Heart left ventricle (tissue), 16 donors: ENCODE measurements at regions not wholly inside any gene's neighbourhood (a gene's known extent, or its start where the extent isn't known, plus 50 kb on each side); places are given as distances from the start of the nearest gene placed in this dataset.

Source experiments
- ATAC-seq, 4 donors: fragments of 200-7000 bp; cut with Tn5 transposase; one replicate each; pipeline ENCODE4 v1.9.1; 2020 to 2022; ENCODE audit warnings: moderate library complexity in 4 of 4, mild to moderate bottlenecking in 3 of 4, moderate number of reproducible peaks in 1 of 4
- DNase-seq, 5 donors: peaks; one replicate each; pipeline ENCODE4 v3.0.0-alpha.2; 2020
- H3K27ac ChIP-seq, 12 donors: fragments of 200-600 bp; sonication (generic) in 4 of 12; one replicate each; pipeline versions ENCODE4 v1.5.0 to v1.8.0; 2016 to 2022; ENCODE audit warnings: mild to moderate bottlenecking in 2 of 12
- H3K27me3 ChIP-seq, 9 donors: fragments of 200-600 bp; sonication (generic) in 2 of 9; one replicate each; pipeline versions ENCODE4 v1.5.1 to v1.8.0; 2016 to 2022; ENCODE audit warnings: mild to moderate bottlenecking in 3 of 9
- H3K36me3 ChIP-seq, 9 donors: fragments of 200-600 bp; sonication (generic) in 2 of 9; one replicate each; pipeline versions ENCODE4 v1.5.0 to v1.8.0; 2018 to 2022; ENCODE audit warnings: mild to moderate bottlenecking in 2 of 9
- H3K4me1 ChIP-seq, 12 donors: fragments of 200-600 bp; sonication (generic) in 4 of 12; one replicate each; pipeline versions ENCODE4 v1.5.0 to v1.8.0; 2016 to 2022; ENCODE audit warnings: mild to moderate bottlenecking in 3 of 12
- H3K4me3 ChIP-seq, 12 donors: fragments of 200-600 bp; sonication (generic) in 4 of 12; one replicate each; pipeline versions ENCODE4 v1.5.0 to v1.8.0; 2017 to 2022; ENCODE audit warnings: mild to moderate bottlenecking in 9 of 12, moderate library complexity in 4 of 12
- H3K9me3 ChIP-seq, 12 donors: fragments of 200-600 bp; sonication (generic) in 4 of 12; one replicate each; pipeline versions ENCODE4 v1.5.0 to v1.8.0; 2016 to 2022; ENCODE audit warnings: mild to moderate bottlenecking in 1 of 12
- POLR2A ChIP-seq, 2 donors: fragments of 450-650 bp; IDR thresholded peaks; one replicate each; pipeline ENCODE4 v1.6.1; 2017; ENCODE audit warnings: antibody characterized with exemption in 2 of 2, mild to moderate bottlenecking in 2 of 2, moderate library complexity in 2 of 2
- WGBS, 4 donors: extraction: QIAGEN DNeasy Blood & Tissue Kit in 2 of 4; methylation state at CpG; one replicate each; pipeline versions ENCODE4 v1.1.5 to v1.1.7; 2013 to 2018; 5-methylcytosine and 5-hydroxymethylcytosine counted together
- intact Hi-C, 10 donors: fragments of 100-400 bp; cut with DNase I; formaldehyde crosslinking; loops; one replicate each; pipeline versions ENCODE4 v1.11.1 to v1.14.2; 2022
- TF ChIP-seq, protein P1 (sequence below), 12 donors: fragments of 200-600 bp; sonication (generic) in 4 of 12; IDR thresholded peaks; one replicate each; pipeline versions ENCODE4 v1.5.0 to v1.8.0; 2018 to 2022; ENCODE audit warnings: antibody characterized with exemption in 12 of 12, mild to moderate bottlenecking in 5 of 12
- donor health status: ischemic (EF 13 %, LVEDD 7.1; RV severe dilation, severe dysfunction).
- donor health status: healthy with polysubstance abuse.
- donor health status: DM: no; HTN: yes; CAD: no.
- donor health status: DM: no; HTN: no; CAD: no.
- donor health status: ischemic (EF 25% LVEDD 6.9; RV normal size, moderate dysfunction).
- donor health status: ischemic (EF 25% LVEDD 5.7; RV mildly dilated, moderate dysfunction).
- donor health status: healthy.
- donor health status: DM: yes; HTN: yes; CAD: no.
- donor health status: ischemic (EF 35%, LVEDD 5.7; RV mildly dilated, moderate dysfunction).
- donor health status: nonischemic (EF 11% LVEDD 7.7; RV severe dilation, severe dysfunction).
- donor health status: DM: yes; HTN: yes; CAD: no.
- donor health status: PGD.
- donor health status: ischemic (EF 29% LVEDD 5.4; RV normal size, mild dysfunction).
- donor health status: nonischemic (EF 23%, LVEDD 6.1; RV moderate dilation, normal function).

DNA sequence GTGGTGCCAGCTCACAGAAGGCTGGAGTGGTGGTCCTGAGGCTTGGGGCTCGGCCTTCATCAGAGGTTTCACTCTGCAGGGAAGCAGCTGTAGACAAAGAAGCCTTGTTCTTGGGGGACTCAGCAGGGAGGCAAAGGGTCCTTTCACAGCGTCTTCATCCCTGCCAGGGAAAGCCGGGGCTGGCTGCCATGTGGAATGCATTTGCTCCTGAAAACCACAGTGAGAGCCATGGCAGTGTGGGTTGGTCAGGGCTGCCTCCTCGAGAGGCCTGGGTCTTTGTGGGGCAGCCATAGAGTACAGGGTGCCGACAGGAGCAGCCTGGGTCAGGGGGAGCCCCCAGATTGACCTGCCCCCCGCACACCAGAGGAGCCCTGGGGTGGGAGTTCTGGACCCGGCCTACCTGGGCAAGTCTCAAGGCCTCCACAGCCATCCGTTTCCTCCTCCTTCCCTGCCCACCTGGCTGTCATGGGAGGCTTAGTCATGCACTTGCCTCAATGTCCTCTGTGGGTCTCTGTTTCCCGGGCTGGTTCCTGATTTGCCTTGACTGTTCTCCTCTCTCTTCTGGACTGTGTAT is 144.0 kb downstream of the CDC5L start:
- ATAC-seq (no peak), DNase-seq (no peak)
- Histone ChIP-seq H3K27ac (no peak overlapping the region), H3K27me3 (peaks cover 0 to 2% (median 0%) of the 10 kb centered on the region in 9 donors), H3K36me3 (no peaks in the 10 kb centered on the region), H3K9me3 (no peaks in the 10 kb centered on the region), H3K4me1 (no peaks in the 10 kb centered on the region), H3K4me3 (no peak overlapping the region)
- no peak for TF ChIP-seq POLR2A (IDR thresholded peaks at IDR 0.05)
- TF ChIP-seq, protein P1, sequence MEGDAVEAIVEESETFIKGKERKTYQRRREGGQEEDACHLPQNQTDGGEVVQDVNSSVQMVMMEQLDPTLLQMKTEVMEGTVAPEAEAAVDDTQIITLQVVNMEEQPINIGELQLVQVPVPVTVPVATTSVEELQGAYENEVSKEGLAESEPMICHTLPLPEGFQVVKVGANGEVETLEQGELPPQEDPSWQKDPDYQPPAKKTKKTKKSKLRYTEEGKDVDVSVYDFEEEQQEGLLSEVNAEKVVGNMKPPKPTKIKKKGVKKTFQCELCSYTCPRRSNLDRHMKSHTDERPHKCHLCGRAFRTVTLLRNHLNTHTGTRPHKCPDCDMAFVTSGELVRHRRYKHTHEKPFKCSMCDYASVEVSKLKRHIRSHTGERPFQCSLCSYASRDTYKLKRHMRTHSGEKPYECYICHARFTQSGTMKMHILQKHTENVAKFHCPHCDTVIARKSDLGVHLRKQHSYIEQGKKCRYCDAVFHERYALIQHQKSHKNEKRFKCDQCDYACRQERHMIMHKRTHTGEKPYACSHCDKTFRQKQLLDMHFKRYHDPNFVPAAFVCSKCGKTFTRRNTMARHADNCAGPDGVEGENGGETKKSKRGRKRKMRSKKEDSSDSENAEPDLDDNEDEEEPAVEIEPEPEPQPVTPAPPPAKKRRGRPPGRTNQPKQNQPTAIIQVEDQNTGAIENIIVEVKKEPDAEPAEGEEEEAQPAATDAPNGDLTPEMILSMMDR (IDR thresholded peaks at IDR 0.05) = no peak
- 78 to 89% (median 82%) methylated on average over 5 to 9 of the region's 9 CpGs for WGBS, 4 donors
- intact Hi-C loops = no loop called here

DNA sequence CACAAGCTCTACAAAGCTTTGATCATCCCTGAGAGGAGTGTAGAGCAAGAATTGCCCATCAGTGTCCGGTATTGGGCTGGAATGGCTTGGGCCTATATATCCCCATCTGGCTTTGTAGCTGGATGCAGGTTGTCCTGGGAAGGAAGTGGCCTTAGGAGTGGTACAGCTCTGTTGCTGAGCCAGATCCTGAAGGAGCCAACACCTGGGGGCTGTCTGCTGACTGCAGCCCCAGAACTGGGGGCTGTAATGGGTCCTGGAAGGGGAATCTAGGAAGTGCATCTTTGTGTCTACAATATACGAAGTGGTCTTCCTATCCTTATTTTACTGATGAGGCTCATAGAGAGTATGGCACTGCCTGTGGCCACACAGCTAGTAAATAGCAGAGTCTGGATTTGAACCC is 145.9 kb downstream of the CDC5L start:
- Histone ChIP-seq H3K4me1 (no peaks in the 10 kb centered on the region), H3K36me3 (no peaks in the 10 kb centered on the region), H3K27me3 (peaks cover 0 to 2% (median 0%) of the 10 kb centered on the region in 9 donors), H3K9me3 (no peaks in the 10 kb centered on the region), H3K27ac (no peak overlapping the region), H3K4me3 (no peak overlapping the region)
- WGBS, 4 donors = 88 to 92% (median 89%) methylated on average over 2 of the region's 2 CpGs
- DNase-seq (no peak), ATAC-seq (no peak)
- intact Hi-C loops = no loop called here
- no peak for TF ChIP-seq POLR2A (IDR thresholded peaks at IDR 0.05)
- TF ChIP-seq, protein P1 (IDR thresholded peaks at IDR 0.05) = no peak

DNA sequence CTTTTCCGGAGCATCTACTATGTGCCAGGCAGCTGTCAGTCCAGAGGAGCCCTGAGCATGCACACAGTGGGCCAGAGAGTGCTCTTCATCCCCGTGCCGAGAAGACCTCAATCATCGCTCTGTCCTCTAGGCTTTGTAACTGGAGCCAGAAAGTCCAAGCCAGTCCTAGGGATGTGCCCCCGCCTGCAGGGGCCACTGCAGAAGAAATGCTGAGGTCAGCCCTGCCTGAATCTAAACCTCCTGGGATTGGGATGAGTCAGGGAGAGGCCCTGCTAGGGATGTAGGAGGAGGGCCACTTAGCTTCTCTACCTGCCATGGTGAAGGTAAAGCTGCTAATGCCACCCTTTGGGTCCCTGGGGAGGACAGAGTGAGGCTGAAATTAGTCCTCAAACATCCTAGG is 146.8 kb downstream of the CDC5L start:
- 91 to 95% (median 92%) methylated on average over 5 of the region's 5 CpGs for WGBS, 4 donors
- Histone ChIP-seq H3K9me3 (no peaks in the 10 kb centered on the region), H3K4me3 (no peak overlapping the region), H3K27ac (no peak overlapping the region), H3K4me1 (no peaks in the 10 kb centered on the region), H3K27me3 (peaks cover 0 to 2% (median 0%) of the 10 kb centered on the region in 9 donors), H3K36me3 (no peaks in the 10 kb centered on the region)
- ATAC-seq (no peak), DNase-seq (no peak)
- intact Hi-C loops = no loop called here
- no peak for TF ChIP-seq POLR2A (IDR thresholded peaks at IDR 0.05)
- TF ChIP-seq, protein P1 (IDR thresholded peaks at IDR 0.05) = no peak

DNA sequence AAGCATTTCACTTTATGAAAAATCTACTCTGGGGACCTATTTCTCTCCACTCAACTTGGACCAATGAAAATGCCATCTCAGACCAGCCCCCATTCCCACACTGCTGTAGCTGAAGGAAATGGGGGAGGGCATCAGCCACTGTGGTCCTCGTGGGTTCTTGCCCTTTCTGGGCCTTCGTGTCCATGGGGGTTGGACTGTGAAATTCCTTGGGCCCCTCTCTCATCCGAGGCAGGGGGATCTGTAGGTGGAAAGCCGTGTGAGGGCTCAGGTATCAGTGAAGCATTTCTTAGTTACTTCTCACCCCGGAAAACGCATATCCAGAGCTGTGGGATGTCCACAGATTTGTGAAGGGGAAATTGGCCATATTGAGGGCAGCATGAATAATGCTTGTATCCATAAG is 147.9 kb downstream of the CDC5L start:
- Histone ChIP-seq H3K4me1 (no peaks in the 10 kb centered on the region), H3K27me3 (peaks cover 0 to 2% (median 0%) of the 10 kb centered on the region in 9 donors), H3K4me3 (no peak overlapping the region), H3K36me3 (no peaks in the 10 kb centered on the region), H3K27ac (no peak overlapping the region), H3K9me3 (peaks cover 0 to 4% (median 0%) of the 10 kb centered on the region in 12 donors)
- no peak for ATAC-seq
- DNase-seq = no peak
- 74 to 79% (median 77%) methylated on average over 6 of the region's 6 CpGs for WGBS, 4 donors
- TF ChIP-seq, protein P1 (IDR thresholded peaks at IDR 0.05) = no peak
- TF ChIP-seq POLR2A (IDR thresholded peaks at IDR 0.05) = no peak
- intact Hi-C loops = no loop called here
